CD4-positive, alpha-beta T cell treated with Interleukin-17A for 1 hour (primary cell): ENCODE measurements at regions not wholly inside any gene's neighbourhood (a gene's known extent, or its start where the extent isn't known, plus 50 kb on each side); places are given as distances from the start of the nearest gene placed in this dataset.

Source experiments
- DNase-seq: peaks from one replicate; pipeline ENCODE4 v3.0.0-alpha.2; 2020

DNA sequence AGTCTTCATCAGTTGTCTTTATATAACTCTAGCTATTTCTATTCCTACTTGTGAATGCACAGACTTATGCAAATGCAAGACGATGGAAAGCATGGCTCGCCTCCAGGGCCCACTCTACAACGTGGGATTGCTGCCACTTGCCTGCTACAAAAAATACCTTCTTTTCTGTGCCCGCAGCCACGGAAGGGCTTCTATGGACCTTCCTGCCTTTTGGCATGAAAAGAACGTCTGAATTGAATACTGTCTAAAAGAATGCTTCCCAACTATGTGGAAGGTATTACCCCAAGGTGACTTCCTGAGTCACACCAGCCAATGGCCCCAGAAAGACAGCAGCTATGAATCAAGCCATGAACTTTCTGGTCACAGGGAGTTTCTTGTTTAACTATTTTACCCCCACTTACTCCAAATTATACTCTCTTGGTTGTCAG, 261.2 kb downstream of the HIVEP2 start:
- no peak for DNase-seq

GRCh38 chr6:142684371-142684770, 260.6 kb downstream of the HIVEP2 start:
- DNase-seq: no peak

- DNase-seq: no peak
These were observed 259.0 kb downstream of the HIVEP2 start for GRCh38 chr6:142685852-142686506.

DNA sequence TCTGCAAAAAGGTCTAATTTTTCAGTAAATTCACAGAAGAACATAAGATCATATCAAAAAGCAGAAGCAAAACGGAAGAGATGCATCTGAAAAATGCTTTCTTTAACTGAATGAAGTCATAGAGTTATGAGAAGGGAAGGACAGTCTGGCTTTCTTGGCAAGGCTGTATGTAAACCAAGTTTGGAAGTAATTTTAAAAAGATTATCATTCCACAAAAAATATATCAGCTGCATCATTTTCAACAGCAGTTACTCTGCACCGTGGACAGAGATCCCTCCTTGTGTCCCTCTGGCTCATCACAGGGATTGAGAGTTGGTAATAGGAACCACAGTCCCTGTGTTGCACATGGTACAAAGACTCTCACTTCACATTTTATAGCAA, 258.5 kb downstream of the HIVEP2 start:
- no peak for DNase-seq

- peak; percentile 71 for DNase-seq
These were observed 252.0 kb downstream of the HIVEP2 start for GRCh38 chr6:142692942-142693341.

DNA sequence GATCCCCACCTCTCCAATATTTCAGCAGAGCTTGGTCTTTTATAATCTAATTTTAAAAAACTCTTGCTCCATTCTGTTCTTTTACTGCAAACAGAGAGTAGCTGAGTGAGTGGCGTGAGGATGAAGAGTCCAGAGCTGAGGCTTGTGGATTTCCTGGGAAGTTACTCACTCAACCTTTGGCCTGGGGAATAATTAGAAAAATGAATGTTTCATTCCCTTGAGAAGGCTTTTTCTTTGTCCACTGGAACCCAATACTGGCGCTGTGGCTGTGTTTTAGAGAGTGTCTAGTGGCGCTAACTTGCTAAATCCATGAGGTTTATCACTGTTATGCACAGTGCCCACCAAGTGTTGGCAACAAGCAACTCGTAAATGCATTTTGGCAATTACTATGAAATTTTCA, 251.5 kb downstream of the HIVEP2 start:
- no peak for DNase-seq

- no peak for DNase-seq
These were observed 250.9 kb downstream of the HIVEP2 start for GRCh38 chr6:142694054-142694453.

- DNase-seq: no peak
These were observed 250.0 kb downstream of the HIVEP2 start for GRCh38 chr6:142695016-142695415.

DNA sequence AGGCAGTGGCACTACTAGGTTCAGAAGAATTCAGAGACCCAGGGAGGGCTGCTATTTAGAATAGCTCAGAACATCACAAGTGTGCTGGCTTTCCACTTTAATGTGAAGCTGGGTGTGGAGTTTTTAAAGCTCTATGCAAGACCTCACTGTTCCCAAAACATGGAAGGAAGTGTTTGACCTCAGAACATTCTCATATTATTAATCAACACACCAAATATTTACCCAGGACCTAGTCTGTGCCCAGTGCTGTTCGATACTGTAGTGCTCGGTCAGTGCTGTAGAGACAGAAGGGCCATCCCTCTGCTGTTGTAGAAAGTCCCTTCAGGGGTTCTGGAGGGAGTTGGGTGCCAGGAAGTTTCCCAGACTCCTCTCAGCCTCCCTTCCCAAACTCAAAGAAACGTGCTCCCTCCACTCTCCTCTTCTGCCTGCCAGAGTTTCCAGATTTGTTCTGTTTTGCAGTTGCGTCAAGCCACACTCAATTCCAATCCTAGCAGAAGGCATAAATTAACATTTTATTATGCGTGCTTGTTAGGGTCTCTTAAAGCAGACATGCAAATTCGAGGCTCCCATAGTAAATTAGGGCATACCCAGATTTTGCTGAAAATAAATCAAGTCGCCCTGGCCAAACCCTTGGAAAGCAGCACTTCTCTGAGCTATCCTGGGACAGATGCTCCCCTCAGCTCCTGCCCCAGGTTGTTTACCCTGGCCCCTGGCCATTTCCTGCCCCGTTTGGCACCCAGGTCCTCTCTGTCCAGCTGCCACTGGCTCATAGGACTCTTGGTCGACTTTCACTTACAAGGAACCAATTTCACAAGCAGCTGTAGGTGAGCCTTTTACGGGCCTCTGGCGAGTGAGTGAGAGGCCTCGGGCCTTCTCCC, 248.6 kb downstream of the HIVEP2 start:
- no peak for DNase-seq

GRCh38 chr6:142697001-142697335, 248.0 kb downstream of the HIVEP2 start:
- no peak for DNase-seq

GRCh38 chr6:142697922-142698321, 247.1 kb downstream of the HIVEP2 start:
- no peak for DNase-seq

DNA sequence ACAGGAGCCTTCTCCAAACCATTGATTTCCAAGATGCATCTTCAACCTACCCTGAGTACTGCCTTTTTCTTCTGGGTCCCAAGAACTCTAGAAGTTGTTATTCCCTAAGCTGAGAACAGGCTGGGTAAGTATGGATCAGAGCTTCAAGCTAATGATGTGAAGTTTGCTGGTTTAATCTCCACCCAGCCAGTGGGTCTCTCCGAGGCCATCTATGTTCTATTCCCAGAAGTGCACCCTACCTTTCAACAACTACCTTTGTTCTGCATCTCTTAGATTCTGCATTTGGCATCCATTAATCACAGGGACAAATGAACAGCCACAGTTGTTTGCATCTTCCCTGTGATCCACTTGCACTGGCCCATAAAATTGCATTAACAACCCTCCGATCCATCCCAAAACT, 246.2 kb downstream of the HIVEP2 start:
- DNase-seq: no peak

DNA sequence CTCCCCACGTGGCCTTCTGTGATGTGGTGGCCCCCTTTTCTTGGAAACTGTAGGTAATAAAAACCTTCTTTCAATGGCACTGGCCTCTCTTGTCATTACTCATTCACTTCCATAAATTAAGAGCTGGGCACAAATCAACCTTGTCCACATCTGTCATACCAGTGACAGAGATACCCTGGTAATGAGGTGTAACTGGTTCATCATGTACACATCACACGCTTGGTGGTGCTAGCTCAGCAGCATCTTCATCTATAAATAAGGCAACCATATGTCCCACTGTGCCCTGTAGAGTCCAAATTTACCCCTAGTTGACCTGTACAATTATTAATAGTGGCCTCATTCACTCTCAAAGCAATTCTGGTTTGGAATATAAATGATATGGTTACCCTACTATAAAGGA, 245.6 kb downstream of the HIVEP2 start:
- no peak for DNase-seq

GRCh38 chr6:142700032-142700431, 244.9 kb downstream of the HIVEP2 start:
- no peak for DNase-seq

DNA sequence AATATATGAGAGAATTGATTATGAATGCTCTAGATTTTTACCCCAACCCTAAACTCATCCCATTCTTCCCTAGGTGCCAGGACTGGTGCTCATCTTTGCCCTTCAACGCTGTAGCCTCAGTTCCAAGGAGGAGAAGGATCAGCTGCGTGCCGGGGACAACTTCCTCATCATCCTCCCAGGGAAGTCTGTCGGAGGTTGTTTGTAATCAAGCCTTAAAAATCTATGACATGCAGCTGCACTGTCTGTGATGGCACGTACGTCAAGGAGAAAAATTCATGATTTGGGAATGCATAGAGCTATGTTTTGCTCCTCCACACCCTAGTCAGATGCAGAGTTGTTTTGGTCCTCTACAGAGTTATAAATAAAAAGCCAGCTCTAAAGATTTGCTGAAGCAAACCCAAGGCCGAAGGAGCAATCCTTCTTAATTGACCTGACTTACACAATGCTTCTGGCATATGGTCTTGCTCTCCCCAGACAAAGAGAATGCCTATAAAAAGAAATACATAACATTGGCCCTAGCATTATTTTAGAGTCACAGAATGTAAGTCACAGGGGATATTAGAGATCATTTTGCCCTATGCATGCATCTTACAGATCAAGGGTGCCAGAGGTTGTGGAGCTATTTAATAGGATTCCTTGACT, 244.2 kb downstream of the HIVEP2 start:
- no peak for DNase-seq
